Ovary (tissue), 3 donors: ENCODE measurements at regions not wholly inside any gene's neighbourhood (a gene's known extent, or its start where the extent isn't known, plus 50 kb on each side); places are given as distances from the start of the nearest gene placed in this dataset.

Experiments used
- CTCF ChIP-seq, 3 donors: fragments of 450-650 bp in 2 of 3; fragments of 200-600 bp in 1 of 3; IDR thresholded peaks; one replicate each; pipeline versions ENCODE4 v1.5.1 to v1.8.0; 2016 to 2022; ENCODE audit warnings: antibody characterized with exemption in 3 of 3, mild to moderate bottlenecking in 1 of 3
- EP300 ChIP-seq: sonication (generic); formaldehyde crosslinking; IDR thresholded peaks from one replicate; pipeline ENCODE4 v1.6.1; 2017; ENCODE audit warnings: antibody characterized with exemption
- POLR2A ChIP-seq: fragments of 450-650 bp; IDR thresholded peaks from one replicate; pipeline ENCODE4 v1.6.1; 2017; ENCODE audit warnings: antibody characterized with exemption, mild to moderate bottlenecking, moderate library complexity
- donor health status: DM: no; HTN: no; CAD: no.

GRCh38 chr11:15867871-15868270 is 488.5 kb downstream of the SOX6 start:
- TF ChIP-seq CTCF (IDR thresholded peaks at IDR 0.05) (no peak), EP300 (no peak), POLR2A (no peak)
